ENCODE measurements at regions not wholly inside any gene's neighbourhood (a gene's known extent, or its start where the extent isn't known, plus 50 kb on each side); places are given as distances from the start of the nearest gene placed in this dataset.
"Not testable (repeated sequence)": the region's sequence is repeated elsewhere in the genome, so short reads cannot be mapped to it uniquely, and the experiment has no call there.

- H3K27me3 ChIP-seq (ENCODE audit: control insufficient read depth in 3 of 3, insufficient read depth in 3 of 3, low read length in 3 of 3); H3K36me3 ChIP-seq (ENCODE audit: control insufficient read depth in 3 of 3, insufficient read depth in 2 of 3, low read depth in 1 of 3, low read length in 3 of 3); H3K4me1 ChIP-seq (ENCODE audit: control insufficient read depth in 3 of 3, insufficient read depth in 2 of 3, low read depth in 1 of 3, low read length in 2 of 3); H3K27ac ChIP-seq (ENCODE audit: low read depth in 1 of 3, low read length in 2 of 3); DNase-seq; FAIRE-seq; H3K4me3 ChIP-seq (ENCODE audit: low read depth in 1 of 3, low read length in 3 of 3): not testable (repeated sequence)
- peaks cover 0 to 24% of the 10 kb centered on the region in 2 donors for H3K9me3 ChIP-seq (ENCODE audit: control insufficient read depth in 2 of 2, insufficient read depth in 1 of 2, low read depth in 1 of 2, low read length in 1 of 2)
- WGBS, 3 donors = 94 to 96% (median 94%) methylated on average over 38 to 44 of the region's 44 CpGs
Observed at GRCh38 chr7:68082961-68083657, 1086.5 kb downstream of the TYW1 start.

DNA sequence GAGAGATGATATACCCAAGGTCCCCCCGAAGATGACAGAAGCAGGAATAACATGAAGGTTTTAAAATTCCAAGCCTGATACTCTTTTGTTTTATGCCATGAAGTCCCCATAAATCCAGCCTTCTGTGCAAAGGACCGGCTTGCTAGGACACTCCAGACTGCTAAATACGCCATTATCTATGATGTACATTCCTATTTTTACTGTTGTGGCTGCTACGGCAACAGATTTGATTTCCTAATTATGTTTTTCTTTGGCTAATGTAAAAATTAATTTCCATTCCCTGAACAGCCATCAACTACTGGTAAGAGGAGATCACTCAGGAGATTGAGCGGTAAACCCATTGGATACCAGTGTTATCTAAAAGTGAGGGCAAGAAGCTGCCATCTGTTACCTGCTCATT is 1090.8 kb downstream of the TYW1 start:
- Histone ChIP-seq H3K4me1 (ENCODE audit: control insufficient read depth in 3 of 3, insufficient read depth in 2 of 3, low read depth in 1 of 3, low read length in 2 of 3) (no peaks in the 10 kb centered on the region), H3K27me3 (ENCODE audit: control insufficient read depth in 3 of 3, insufficient read depth in 3 of 3, low read length in 3 of 3) (no peaks in the 10 kb centered on the region), H3K27ac (ENCODE audit: low read depth in 1 of 3, low read length in 2 of 3) (no peak overlapping the region), H3K4me3 (ENCODE audit: low read depth in 1 of 3, low read length in 3 of 3) (no peak overlapping the region), H3K9me3 (ENCODE audit: control insufficient read depth in 2 of 2, insufficient read depth in 1 of 2, low read depth in 1 of 2, low read length in 1 of 2) (peaks cover 1 to 20% of the 10 kb centered on the region in 2 donors), H3K36me3 (ENCODE audit: control insufficient read depth in 3 of 3, insufficient read depth in 2 of 3, low read depth in 1 of 3, low read length in 3 of 3) (no peaks in the 10 kb centered on the region)
- DNase-seq (no peak), FAIRE-seq (no peak)
- 85 to 90% (median 89%) methylated on average over 5 of the region's 5 CpGs for WGBS, 3 donors

DNA sequence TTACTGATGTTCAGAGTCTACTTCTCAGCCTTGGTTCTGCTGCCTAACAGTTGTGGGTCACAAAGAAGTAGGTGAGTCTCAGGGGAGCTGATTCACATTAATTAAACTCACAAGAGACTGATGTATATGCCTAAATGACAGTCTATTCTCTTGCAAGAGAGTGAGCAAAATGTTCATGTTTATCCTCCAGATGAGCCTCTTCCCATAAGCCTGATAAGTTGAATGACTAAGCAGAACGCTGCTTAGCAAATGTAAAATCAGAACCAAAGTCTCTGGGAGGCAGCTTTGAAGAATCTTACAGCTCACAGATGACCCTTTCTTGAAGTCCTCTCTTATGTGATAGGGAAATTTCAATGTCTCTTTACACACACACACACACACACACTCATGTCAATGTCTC is 1092.2 kb downstream of the TYW1 start:
- Histone ChIP-seq H3K4me3 (ENCODE audit: low read depth in 1 of 3, low read length in 3 of 3) (no peak overlapping the region), H3K27ac (ENCODE audit: low read depth in 1 of 3, low read length in 2 of 3) (no peak overlapping the region), H3K4me1 (ENCODE audit: control insufficient read depth in 3 of 3, insufficient read depth in 2 of 3, low read depth in 1 of 3, low read length in 2 of 3) (no peaks in the 10 kb centered on the region), H3K36me3 (ENCODE audit: control insufficient read depth in 3 of 3, insufficient read depth in 2 of 3, low read depth in 1 of 3, low read length in 3 of 3) (no peaks in the 10 kb centered on the region), H3K27me3 (ENCODE audit: control insufficient read depth in 3 of 3, insufficient read depth in 3 of 3, low read length in 3 of 3) (no peaks in the 10 kb centered on the region), H3K9me3 (ENCODE audit: control insufficient read depth in 2 of 2, insufficient read depth in 1 of 2, low read depth in 1 of 2, low read length in 1 of 2) (peaks cover 1 to 12% of the 10 kb centered on the region in 2 donors)
- 72 to 100% (median 81%) methylated on average over 1 of the region's 1 CpG for WGBS, 3 donors
- no peak for DNase-seq
- FAIRE-seq = no peak

- H3K9me3 ChIP-seq (ENCODE audit: control insufficient read depth in 2 of 2, insufficient read depth in 1 of 2, low read depth in 1 of 2, low read length in 1 of 2); H3K27me3 ChIP-seq (ENCODE audit: control insufficient read depth in 3 of 3, insufficient read depth in 3 of 3, low read length in 3 of 3); H3K4me3 ChIP-seq (ENCODE audit: low read depth in 1 of 3, low read length in 3 of 3); DNase-seq; FAIRE-seq; H3K4me1 ChIP-seq (ENCODE audit: control insufficient read depth in 3 of 3, insufficient read depth in 2 of 3, low read depth in 1 of 3, low read length in 2 of 3); H3K36me3 ChIP-seq (ENCODE audit: control insufficient read depth in 3 of 3, insufficient read depth in 2 of 3, low read depth in 1 of 3, low read length in 3 of 3); H3K27ac ChIP-seq (ENCODE audit: low read depth in 1 of 3, low read length in 2 of 3): not testable (repeated sequence)
- 83 to 90% (median 88%) methylated on average over 11 to 18 of the region's 19 CpGs for WGBS, 3 donors
Observed at GRCh38 chr7:68090256-68090655, 1093.6 kb downstream of the TYW1 start.

- WGBS, 3 donors = 80 to 93% (median 86%) methylated on average over 1 of the region's 1 CpG
- no peaks in the 10 kb centered on the region for H3K36me3 ChIP-seq (ENCODE audit: control insufficient read depth in 3 of 3, insufficient read depth in 2 of 3, low read depth in 1 of 3, low read length in 3 of 3)
- DNase-seq (no peak), FAIRE-seq (no peak)
- no peaks in the 10 kb centered on the region for H3K4me1 ChIP-seq (ENCODE audit: control insufficient read depth in 3 of 3, insufficient read depth in 2 of 3, low read depth in 1 of 3, low read length in 2 of 3)
- H3K4me3 ChIP-seq (ENCODE audit: low read depth in 1 of 3, low read length in 3 of 3) = no peak overlapping the region
- no peak overlapping the region for H3K27ac ChIP-seq (ENCODE audit: low read depth in 1 of 3, low read length in 2 of 3)
- peaks cover 0 to 1% (median 0%) of the 10 kb centered on the region in 3 donors for H3K27me3 ChIP-seq (ENCODE audit: control insufficient read depth in 3 of 3, insufficient read depth in 3 of 3, low read length in 3 of 3)
- H3K9me3 ChIP-seq (ENCODE audit: control insufficient read depth in 2 of 2, insufficient read depth in 1 of 2, low read depth in 1 of 2, low read length in 1 of 2) = no peaks in the 10 kb centered on the region
Observed at GRCh38 chr7:68103319-68103718, 1106.7 kb downstream of the TYW1 start.

GRCh38 chr7:68107261-68107660 is 1110.6 kb downstream of the TYW1 start:
- Histone ChIP-seq H3K4me1 (ENCODE audit: control insufficient read depth in 3 of 3, insufficient read depth in 2 of 3, low read depth in 1 of 3, low read length in 2 of 3) (no peaks in the 10 kb centered on the region), H3K27me3 (ENCODE audit: control insufficient read depth in 3 of 3, insufficient read depth in 3 of 3, low read length in 3 of 3) (no peaks in the 10 kb centered on the region), H3K9me3 (ENCODE audit: control insufficient read depth in 2 of 2, insufficient read depth in 1 of 2, low read depth in 1 of 2, low read length in 1 of 2) (no peaks in the 10 kb centered on the region), H3K36me3 (ENCODE audit: control insufficient read depth in 3 of 3, insufficient read depth in 2 of 3, low read depth in 1 of 3, low read length in 3 of 3) (no peaks in the 10 kb centered on the region), H3K4me3 (ENCODE audit: low read depth in 1 of 3, low read length in 3 of 3) (no peak overlapping the region), H3K27ac (ENCODE audit: low read depth in 1 of 3, low read length in 2 of 3) (no peak overlapping the region)
- FAIRE-seq (no peak), DNase-seq (no peak)
- 52 to 65% (median 63%) methylated on average over 11 of the region's 11 CpGs for WGBS, 3 donors

- WGBS, 3 donors = 55 to 67% (median 59%) methylated on average over 2 of the region's 2 CpGs
- no peaks in the 10 kb centered on the region for H3K9me3 ChIP-seq (ENCODE audit: control insufficient read depth in 2 of 2, insufficient read depth in 1 of 2, low read depth in 1 of 2, low read length in 1 of 2)
Observed at GRCh38 chr7:68107968-68108367, 1111.3 kb downstream of the TYW1 start.

GRCh38 chr7:68109299-68109698 is 1112.7 kb downstream of the TYW1 start:
- H3K36me3 ChIP-seq (ENCODE audit: control insufficient read depth in 3 of 3, insufficient read depth in 2 of 3, low read depth in 1 of 3, low read length in 3 of 3) = no peaks in the 10 kb centered on the region
- H3K4me3 ChIP-seq (ENCODE audit: low read depth in 1 of 3, low read length in 3 of 3) = no peak overlapping the region
- no peaks in the 10 kb centered on the region for H3K4me1 ChIP-seq (ENCODE audit: control insufficient read depth in 3 of 3, insufficient read depth in 2 of 3, low read depth in 1 of 3, low read length in 2 of 3)
- H3K9me3 ChIP-seq (ENCODE audit: control insufficient read depth in 2 of 2, insufficient read depth in 1 of 2, low read depth in 1 of 2, low read length in 1 of 2) = no peaks in the 10 kb centered on the region
- 61 to 78% (median 68%) methylated on average over 6 of the region's 6 CpGs for WGBS, 3 donors
- no peaks in the 10 kb centered on the region for H3K27me3 ChIP-seq (ENCODE audit: control insufficient read depth in 3 of 3, insufficient read depth in 3 of 3, low read length in 3 of 3)
- no peak overlapping the region for H3K27ac ChIP-seq (ENCODE audit: low read depth in 1 of 3, low read length in 2 of 3)
- FAIRE-seq (no peak), DNase-seq (no peak)

More at GRCh38 chr7:68107968-68108367, 1111.3 kb downstream of the TYW1 start:
- no peak overlapping the region for H3K4me3 ChIP-seq (ENCODE audit: low read depth in 1 of 3, low read length in 3 of 3)
- DNase-seq (no peak), FAIRE-seq (no peak)
- no peaks in the 10 kb centered on the region for H3K4me1 ChIP-seq (ENCODE audit: control insufficient read depth in 3 of 3, insufficient read depth in 2 of 3, low read depth in 1 of 3, low read length in 2 of 3)
- no peak overlapping the region for H3K27ac ChIP-seq (ENCODE audit: low read depth in 1 of 3, low read length in 2 of 3)
- no peaks in the 10 kb centered on the region for H3K27me3 ChIP-seq (ENCODE audit: control insufficient read depth in 3 of 3, insufficient read depth in 3 of 3, low read length in 3 of 3)
- H3K36me3 ChIP-seq (ENCODE audit: control insufficient read depth in 3 of 3, insufficient read depth in 2 of 3, low read depth in 1 of 3, low read length in 3 of 3) = no peaks in the 10 kb centered on the region

DNA sequence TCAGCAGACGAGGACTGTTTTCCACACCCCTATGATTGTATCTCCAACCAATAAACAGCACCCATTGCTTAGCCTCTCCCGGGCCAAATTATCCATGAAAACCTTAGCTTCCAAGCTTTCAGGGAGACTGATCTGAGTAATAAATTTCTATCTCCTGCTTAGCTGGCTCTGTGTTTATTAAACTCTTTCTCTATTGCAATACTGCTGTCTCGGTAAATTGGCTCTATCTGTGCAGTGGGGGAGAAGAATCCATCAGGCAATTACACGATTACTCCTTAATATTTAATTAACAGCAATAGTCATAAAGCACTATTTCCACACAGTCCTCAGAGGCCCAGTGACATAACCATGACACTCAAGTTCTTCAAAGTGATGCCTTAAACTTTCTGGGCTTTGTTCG is 1122.8 kb downstream of the TYW1 start:
- FAIRE-seq = no peak
- H3K4me3 ChIP-seq (ENCODE audit: low read depth in 1 of 3, low read length in 3 of 3) = no peak overlapping the region
- H3K27me3 ChIP-seq (ENCODE audit: control insufficient read depth in 3 of 3, insufficient read depth in 3 of 3, low read length in 3 of 3) = no peaks in the 10 kb centered on the region
- no peak overlapping the region for H3K27ac ChIP-seq (ENCODE audit: low read depth in 1 of 3, low read length in 2 of 3)
- no peaks in the 10 kb centered on the region for H3K4me1 ChIP-seq (ENCODE audit: control insufficient read depth in 3 of 3, insufficient read depth in 2 of 3, low read depth in 1 of 3, low read length in 2 of 3)
- no peak for DNase-seq
- peaks cover 0 to 14% of the 10 kb centered on the region in 2 donors for H3K9me3 ChIP-seq (ENCODE audit: control insufficient read depth in 2 of 2, insufficient read depth in 1 of 2, low read depth in 1 of 2, low read length in 1 of 2)
- WGBS, 3 donors = 80 to 88% (median 86%) methylated on average over 5 of the region's 5 CpGs
- H3K36me3 ChIP-seq (ENCODE audit: control insufficient read depth in 3 of 3, insufficient read depth in 2 of 3, low read depth in 1 of 3, low read length in 3 of 3) = no peaks in the 10 kb centered on the region

Data from small intestine (tissue), 7 donors.